Testis (tissue), 2 donors: ENCODE measurements at regions not wholly inside any gene's neighbourhood (a gene's known extent, or its start where the extent isn't known, plus 50 kb on each side); places are given as distances from the start of the nearest gene placed in this dataset.
A peak's percentile ranks its signal among the peaks of the same experiment; 100 is the strongest.

Experiments used
- DNase-seq: peaks from one replicate; pipeline ENCODE4 v3.0.0-alpha.2; 2019
- H3K27ac ChIP-seq, 2 donors: fragments of 200-600 bp; sonication (generic); one replicate each; pipeline ENCODE4 v1.5.1; 2019
- H3K27me3 ChIP-seq: fragments of 200-600 bp; sonication (generic); one replicate; pipeline ENCODE4 v1.5.1; 2019
- H3K36me3 ChIP-seq: fragments of 200-600 bp; sonication (generic); one replicate; pipeline ENCODE4 v1.5.1; 2017; ENCODE audit warnings: low read depth; ENCODE audit errors: missing control alignments
- H3K4me1 ChIP-seq: fragments of 200-600 bp; sonication (generic); one replicate; pipeline ENCODE4 v1.5.1; 2019
- H3K4me3 ChIP-seq, 2 donors: fragments of 200-600 bp; sonication (generic); one replicate each; pipeline ENCODE4 v1.5.1; 2017 to 2019
- H3K9me3 ChIP-seq: fragments of 200-600 bp; sonication (generic); one replicate; pipeline ENCODE4 v1.5.1; 2017
- CTCF ChIP-seq, 3 experiments: fragments of 450-650 bp in 2 of 3; fragments of 200-600 bp in 1 of 3; sonication (generic) in 1 of 3; IDR thresholded peaks; one replicate each; pipeline ENCODE4 v1.5.1; 2016 to 2019; ENCODE audit warnings: antibody characterized with exemption in 3 of 3, mild to moderate bottlenecking in 2 of 3, moderate library complexity in 1 of 3
- POLR2A ChIP-seq: fragments of 450-650 bp; IDR thresholded peaks from one replicate; pipeline ENCODE4 v1.6.1; 2017; ENCODE audit warnings: antibody characterized with exemption, mild to moderate bottlenecking, moderate library complexity
- WGBS, 2 donors: methylation state at CpG; one replicate each; pipeline ENCODE4 v1.1.5; 2018; 5-methylcytosine and 5-hydroxymethylcytosine counted together
- intact Hi-C: fragments of 100-400 bp; cut with DNase I; formaldehyde crosslinking; loops from one replicate; pipeline ENCODE4 v1.15.1; 2023; ENCODE audit warnings: low total_unique reads

GRCh38 chr16:11403920-11404319 is 58.7 kb downstream of the RMI2 start:
- Histone ChIP-seq H3K9me3 (no peaks in the 10 kb centered on the region), H3K27ac (no peak overlapping the region), H3K36me3 (no peaks in the 10 kb centered on the region), H3K4me1 (peaks cover 19% of the 10 kb centered on the region), H3K4me3 (no peak overlapping the region), H3K27me3 (no peaks in the 10 kb centered on the region)
- TF ChIP-seq CTCF (IDR thresholded peaks at IDR 0.05) (no peak), POLR2A (no peak)
- intact Hi-C loops: loop anchor here (5.0 kb wide), 1 partner anchor 238 kb away; no protein-coding TSS in a partner anchor
- DNase-seq: no peak
- WGBS, 2 donors: 87 to 93% methylated on average over 6 of the region's 6 CpGs

DNA sequence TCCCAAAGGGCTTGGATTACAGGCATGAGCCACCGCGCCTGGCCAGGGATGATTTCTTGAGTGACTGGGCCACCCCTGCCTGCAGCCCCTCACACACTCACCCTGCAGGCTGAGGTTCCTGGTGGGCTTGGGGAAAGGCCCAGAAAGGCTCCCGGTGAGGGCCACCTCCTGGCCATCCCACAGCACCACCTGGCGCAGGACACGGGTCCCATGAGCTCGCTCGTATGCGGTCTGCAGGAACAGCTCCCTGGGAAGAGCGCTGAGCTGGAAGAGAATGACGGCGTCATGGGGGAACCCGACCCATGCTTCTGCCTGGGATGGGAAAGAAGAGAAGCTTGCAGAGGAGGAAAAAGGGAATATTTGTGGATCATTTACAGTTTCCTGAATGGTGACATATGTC is 59.3 kb downstream of the RMI2 start:
- no peaks in the 10 kb centered on the region for H3K9me3 ChIP-seq
- H3K36me3 ChIP-seq: no peaks in the 10 kb centered on the region
- no peaks in the 10 kb centered on the region for H3K27me3 ChIP-seq
- no peak overlapping the region for H3K27ac ChIP-seq
- intact Hi-C loops: loop anchor here (5.0 kb wide), 1 partner anchor 238 kb away; no protein-coding TSS in a partner anchor
- DNase-seq: no peak
- peaks cover 19% of the 10 kb centered on the region for H3K4me1 ChIP-seq
- 89 to 92% methylated on average over 10 to 12 of the region's 12 CpGs for WGBS, 2 donors
- H3K4me3 ChIP-seq: no peak overlapping the region
- no peak for TF ChIP-seq POLR2A
- no peak for TF ChIP-seq CTCF (IDR thresholded peaks at IDR 0.05)

DNA sequence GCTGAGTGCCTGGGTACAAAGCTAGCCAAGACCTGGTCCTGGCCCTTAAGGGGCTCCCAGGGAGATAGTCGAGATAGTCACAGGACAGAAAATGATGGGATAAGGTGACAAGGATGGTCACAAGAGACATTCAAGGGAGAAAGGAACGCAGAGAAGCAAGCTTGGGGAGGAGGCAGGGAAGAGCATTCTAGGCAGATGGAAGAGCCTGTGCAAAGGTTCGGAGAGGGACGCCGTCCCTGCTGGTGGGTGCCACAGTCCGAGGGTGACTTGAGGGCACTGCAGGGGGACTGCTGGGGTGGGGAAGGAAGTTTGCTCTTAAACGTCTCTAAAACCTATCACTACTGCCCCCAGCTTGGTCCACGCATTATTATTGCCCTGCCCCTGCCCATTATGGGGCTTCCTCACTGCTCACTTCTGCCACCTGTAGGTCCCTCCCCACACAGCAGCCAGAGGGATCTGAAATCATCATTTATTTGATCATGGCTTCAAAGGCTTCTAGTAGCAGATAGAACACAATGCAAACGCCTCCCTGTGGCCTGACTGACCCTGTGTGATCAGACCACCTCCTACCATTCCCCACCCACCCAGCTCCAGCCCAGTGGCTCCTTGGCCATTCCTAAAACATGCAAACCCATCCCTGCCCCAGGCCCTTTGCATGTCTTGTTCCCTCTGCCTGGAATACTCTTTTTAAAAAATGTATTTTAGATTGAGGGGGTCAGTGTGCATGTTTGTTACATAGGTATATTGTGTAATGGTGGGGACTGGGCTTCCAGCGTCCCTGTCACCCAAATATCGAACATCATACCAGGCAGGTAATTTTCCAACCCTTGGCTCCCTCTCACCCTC is 60.3 kb downstream of the RMI2 start:
- Histone ChIP-seq H3K9me3 (no peaks in the 10 kb centered on the region), H3K27ac (no peak overlapping the region), H3K27me3 (no peaks in the 10 kb centered on the region), H3K36me3 (no peaks in the 10 kb centered on the region), H3K4me1 (peaks cover 19% of the 10 kb centered on the region), H3K4me3 (no peak overlapping the region)
- 76 to 84% methylated on average over 11 of the region's 11 CpGs for WGBS, 2 donors
- intact Hi-C loops: no loop called here
- TF ChIP-seq POLR2A: no peak
- peak in 2 of 3 experiments; percentile 32 to 34 for TF ChIP-seq CTCF (IDR thresholded peaks at IDR 0.05)
- DNase-seq: peak; percentile 40

DNA sequence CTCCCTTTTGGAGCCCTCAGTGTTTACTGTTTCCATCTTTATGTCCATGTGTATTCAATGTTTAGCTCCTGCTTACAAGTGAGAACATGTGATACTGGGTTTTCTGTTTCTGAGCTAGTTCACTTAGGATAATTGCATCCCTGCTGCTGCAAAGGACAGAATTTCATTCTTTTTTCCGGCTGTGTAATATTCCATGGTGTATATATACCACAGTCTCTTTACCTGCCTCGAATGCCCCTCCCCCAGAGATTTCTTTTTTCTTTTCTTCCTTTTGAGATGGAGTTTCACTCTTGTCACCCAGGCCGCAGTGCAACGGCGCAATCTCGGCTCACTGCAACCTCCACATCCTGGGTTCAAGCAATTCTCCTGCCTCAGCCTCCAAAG is 60.9 kb downstream of the RMI2 start:
- H3K36me3 ChIP-seq: no peaks in the 10 kb centered on the region
- peaks cover 17% of the 10 kb centered on the region for H3K4me1 ChIP-seq
- H3K27ac ChIP-seq: no peak overlapping the region
- no peaks in the 10 kb centered on the region for H3K27me3 ChIP-seq
- H3K4me3 ChIP-seq: no peak overlapping the region
- no peak for DNase-seq
- TF ChIP-seq POLR2A (no peak), CTCF (IDR thresholded peaks at IDR 0.05) (no peak)
- 95 to 98% methylated on average over 6 of the region's 6 CpGs for WGBS, 2 donors
- no peaks in the 10 kb centered on the region for H3K9me3 ChIP-seq
- intact Hi-C loops: no loop called here
